ENCODE measurements at regions not wholly inside any gene's neighbourhood (a gene's known extent, or its start where the extent isn't known, plus 50 kb on each side); places are given as distances from the start of the nearest gene placed in this dataset.

GRCh38 chr18:71523483-71524435, 1020.4 kb downstream of the CBLN2 start:
- DNase-seq (ENCODE audit: low spot score): no peak

DNA sequence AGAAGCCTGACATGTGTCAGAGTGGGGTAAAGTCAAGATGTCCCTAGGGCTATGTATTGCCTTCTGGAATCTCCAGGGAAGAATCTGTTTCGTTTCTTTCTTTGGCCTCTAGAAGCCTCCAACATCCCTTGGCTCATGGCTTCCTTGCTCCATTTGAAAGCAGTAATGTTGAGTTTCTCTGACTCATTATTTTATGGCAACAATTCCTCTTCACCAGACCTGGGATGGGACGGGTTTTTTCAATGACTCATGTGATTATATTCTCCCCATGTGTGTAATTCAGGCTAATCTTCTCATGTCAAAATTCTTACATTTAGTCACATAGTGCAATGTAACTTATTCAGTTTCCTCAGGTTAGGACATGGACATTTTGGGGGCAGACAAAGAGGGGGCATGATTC, 1038.6 kb downstream of the CBLN2 start:
- no peak for DNase-seq (ENCODE audit: low spot score)

GRCh38 chr18:71503222-71503621, 1040.9 kb downstream of the CBLN2 start:
- DNase-seq (ENCODE audit: low spot score): no peak

DNA sequence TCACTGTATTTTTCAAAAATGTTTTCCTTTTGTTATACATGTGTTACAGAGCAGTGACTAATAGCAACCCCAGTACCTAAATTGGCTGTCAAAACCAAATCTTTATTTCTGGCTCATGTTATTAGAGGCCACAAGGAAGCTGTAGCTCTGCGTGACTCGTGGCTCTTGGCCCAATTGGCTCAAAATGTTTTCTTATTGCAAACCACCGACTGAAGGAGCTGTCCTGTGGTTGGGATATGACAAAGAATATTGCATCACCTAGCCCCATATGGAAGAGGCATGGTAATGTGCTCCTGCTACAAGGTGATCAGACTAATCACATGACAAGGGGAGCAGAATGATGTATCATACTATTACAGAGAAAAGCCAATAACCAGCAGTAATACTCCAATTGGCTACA, 1058.5 kb downstream of the CBLN2 start:
- DNase-seq (ENCODE audit: low spot score): no peak

DNA sequence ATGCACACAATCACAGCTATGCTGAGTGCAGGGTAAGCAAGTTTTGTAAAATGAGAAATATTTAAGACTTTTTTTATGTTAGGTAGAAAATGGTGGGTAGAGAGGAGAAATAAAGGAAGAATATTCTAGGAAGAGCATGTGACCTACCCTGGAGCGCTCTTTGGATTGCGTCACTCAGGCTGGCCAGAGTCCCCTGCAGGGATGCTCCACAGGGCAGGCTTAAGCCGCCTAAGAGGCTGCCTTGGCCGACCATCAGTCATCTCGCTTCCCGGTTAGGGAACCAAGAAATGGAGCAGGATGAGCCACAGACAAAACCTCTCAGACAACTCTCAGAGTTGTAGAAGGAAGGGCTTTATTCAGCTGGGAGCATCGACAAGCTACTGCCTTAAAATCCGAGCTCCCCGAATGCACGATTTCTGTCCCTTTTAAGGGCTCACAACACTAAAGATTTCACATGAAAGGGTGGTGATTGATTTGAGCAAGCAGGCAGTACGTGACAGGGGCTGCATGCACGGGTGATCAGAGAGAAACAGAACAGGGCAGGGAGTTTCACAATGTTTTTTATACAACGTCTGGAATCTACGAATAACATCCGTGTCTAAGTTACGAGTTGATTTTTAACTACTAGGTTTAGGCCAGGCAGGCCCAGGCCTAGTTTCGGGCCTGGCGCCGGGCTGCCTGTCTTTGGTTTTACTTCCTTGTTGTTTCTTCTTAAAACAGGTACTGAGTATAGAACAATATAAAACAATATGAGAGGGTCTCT, 1072.0 kb downstream of the CBLN2 start:
- no peak for DNase-seq (ENCODE audit: low spot score)

GRCh38 chr18:71456206-71456605, 1087.9 kb downstream of the CBLN2 start:
- DNase-seq (ENCODE audit: low spot score): no peak

DNA sequence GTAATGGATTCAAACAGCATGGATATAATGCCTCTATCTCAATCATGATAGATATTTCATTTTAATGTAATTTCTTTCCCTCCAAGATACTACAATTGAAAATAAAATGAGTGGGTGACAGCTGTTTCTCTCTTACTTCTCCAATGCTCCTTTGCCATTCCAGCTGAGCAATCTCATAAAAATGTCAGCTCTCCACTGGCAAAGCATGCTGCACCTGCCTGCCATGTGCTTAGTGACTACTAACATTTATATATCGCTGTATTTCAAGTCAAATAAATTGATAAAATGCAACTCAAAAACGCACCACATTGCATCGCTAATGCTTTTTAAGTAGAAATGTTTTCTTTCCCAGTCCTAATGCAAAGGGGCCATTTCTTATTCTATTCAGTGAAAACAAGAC, 1093.9 kb downstream of the CBLN2 start:
- no peak for DNase-seq (ENCODE audit: low spot score)

- no peak for DNase-seq (ENCODE audit: low spot score)
Observed at GRCh38 chr18:71443706-71444480, 1100.2 kb downstream of the CBLN2 start.

DNA sequence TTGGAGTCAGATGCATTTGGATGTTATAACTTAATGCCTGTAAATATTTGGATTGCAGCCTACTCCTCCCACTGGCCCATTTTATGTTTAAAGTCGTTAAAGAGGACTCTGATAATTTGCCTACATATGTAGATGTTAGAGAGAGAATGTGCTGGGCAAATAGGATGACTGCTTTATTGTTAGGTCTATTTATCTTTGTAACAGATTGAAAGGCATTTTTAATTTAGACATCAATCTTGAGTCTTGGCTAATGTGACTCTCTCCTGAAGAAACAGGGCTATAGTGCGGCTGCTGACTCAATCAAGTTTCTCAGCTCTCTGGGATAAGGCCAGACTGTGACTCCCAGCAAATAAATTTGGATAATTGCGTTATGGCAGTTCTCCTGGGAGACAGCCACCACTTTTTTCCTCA, 1101.4 kb downstream of the CBLN2 start:
- DNase-seq (ENCODE audit: low spot score): no peak

DNA sequence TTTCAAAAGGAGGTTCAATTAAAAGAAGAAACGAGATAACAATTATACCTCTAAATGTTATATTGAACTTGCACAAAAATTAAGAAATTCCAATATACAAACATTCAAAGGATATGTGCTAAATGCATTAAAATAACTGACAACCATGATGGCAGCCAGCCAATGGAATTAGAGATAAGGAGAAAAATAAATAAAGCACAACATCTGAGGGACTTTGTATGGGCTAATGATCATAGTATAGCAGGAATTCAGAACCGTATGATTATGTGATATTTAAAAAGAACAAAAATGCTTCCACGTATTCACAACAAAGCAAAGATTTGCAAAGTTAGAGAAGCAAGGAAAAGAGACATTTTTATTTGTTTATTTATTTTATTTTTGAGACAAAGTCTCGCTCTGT, 1103.0 kb downstream of the CBLN2 start:
- DNase-seq (ENCODE audit: low spot score): no peak

DNA sequence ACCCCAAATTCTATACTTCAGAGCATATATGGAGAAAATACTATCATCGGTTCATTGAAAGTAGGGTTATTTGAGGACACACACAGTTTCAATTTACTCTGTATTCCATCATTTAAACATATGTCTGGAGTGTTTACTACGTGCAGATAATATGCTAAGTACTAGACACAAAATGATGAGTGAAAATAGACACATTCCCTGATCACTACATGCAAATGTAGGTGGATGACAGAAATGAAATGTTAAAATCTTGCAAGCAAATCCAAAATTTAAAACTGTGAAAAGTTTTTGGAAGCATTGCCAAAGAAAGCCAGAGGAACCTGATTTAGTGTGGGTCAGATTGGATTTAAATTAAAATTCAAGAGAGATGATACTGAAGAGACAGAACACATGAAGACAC, 1106.6 kb downstream of the CBLN2 start:
- no peak for DNase-seq (ENCODE audit: low spot score)

DNA sequence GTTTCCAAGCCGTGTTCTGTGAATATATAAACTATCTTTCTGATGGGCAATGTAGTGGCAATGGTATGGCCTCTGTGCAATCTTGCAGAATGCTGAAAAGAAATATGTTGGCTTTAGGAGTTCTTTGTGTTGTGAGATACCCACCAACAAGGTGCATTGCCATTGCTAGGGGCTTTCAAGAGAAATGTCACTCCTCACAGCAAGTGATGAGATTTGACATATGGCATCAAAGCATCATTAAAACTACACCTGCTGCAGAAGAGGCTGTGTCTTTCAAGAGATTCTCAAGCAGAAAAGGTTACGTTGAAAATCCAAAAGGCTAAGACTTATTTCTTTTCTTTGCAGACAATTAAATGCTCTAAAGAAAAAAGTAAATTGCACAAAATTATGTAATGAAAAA, 1110.8 kb downstream of the CBLN2 start:
- no peak for DNase-seq (ENCODE audit: low spot score)

DNA sequence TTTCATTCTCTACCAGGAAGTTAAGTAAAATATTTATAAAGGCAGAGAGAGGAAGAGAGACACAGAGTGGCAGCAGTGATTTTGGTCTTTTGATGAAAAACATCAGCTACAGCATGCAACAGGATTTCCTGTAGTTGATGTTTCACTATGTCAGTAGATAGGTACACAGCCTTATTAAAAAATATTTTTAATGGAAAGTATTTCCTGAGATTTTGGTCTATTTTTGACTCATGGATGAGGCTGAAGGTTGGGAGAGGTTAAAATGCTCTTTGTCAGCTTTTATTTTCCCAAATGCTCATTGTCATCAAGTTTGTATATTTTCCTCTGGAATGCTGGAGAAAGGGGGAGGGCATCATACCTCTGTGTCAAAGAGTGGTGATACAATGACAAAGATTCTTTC, 1112.5 kb downstream of the CBLN2 start:
- no peak for DNase-seq (ENCODE audit: low spot score)

GRCh38 chr18:71431171-71431570, 1113.0 kb downstream of the CBLN2 start:
- no peak for DNase-seq (ENCODE audit: low spot score)

DNA sequence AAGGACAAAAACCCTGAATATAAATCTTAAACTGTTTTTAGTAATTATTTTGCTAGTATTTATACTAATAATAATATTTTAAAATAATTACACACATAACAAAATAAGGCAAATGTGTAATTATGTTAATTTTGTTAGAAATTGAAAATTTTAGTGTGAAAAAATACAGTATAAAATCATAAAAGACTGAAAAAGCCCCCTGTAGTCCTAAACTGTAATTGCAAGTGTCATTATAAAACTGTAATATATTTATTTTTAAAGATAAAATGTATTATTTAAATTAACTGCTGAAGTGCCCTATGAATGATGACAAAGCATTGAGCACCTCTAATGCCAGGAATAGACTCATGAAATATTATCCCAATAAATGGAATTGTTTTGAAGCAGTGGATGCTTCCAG, 1117.7 kb downstream of the CBLN2 start:
- DNase-seq (ENCODE audit: low spot score): no peak

DNA sequence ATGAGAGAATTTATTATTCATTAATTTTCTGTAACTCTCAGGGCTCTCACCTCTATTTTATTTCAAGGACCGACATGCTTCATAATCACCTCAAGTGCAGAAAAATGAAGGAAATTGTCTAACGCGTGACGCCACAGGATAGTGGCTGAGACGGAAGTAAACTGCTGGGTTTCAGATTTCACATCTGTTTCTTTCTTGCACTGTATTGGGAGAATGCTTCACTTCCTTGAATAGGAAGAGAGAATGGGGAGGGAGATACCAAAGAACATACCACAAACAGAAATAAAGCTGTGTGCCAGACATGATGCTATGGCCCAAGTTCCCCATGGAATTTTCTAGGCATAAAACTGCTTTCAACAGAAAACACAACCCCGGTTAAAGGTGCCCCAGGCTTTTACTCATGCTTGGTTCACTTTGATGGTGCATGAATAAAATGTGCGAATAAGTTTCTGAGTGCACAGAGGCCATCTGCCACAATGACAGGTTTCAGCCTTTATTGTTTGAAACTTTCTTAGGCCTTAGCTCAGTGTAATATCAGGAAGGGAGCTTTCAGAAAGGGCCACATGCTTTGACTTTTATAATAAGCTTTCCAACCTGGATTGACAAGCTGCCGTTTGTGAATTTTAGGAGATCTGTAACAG, 1116.4 kb downstream of the SOCS6 start:
- DNase-seq (ENCODE audit: low spot score): no peak

DNA sequence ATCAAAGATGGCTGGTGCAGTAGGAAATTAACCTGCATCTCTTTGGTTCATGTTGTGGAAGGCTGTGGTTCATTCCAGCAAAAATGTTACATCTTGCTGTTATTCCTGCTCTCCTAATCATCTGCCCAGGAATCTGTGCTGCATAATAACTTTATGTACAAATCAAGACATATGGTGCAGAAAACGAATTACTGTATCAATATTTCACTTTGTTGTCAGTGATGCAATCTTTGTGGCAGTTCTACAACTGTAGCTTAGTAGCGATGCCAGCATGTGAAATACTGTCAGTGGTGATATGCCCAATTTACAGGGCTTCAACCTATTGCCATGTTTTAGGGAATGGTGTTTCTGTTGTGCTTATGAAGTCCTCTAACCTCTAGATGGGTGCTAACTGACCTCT, 1114.7 kb downstream of the SOCS6 start:
- no peak for DNase-seq (ENCODE audit: low spot score)

- DNase-seq (ENCODE audit: low spot score): no peak
Observed at GRCh38 chr18:71398531-71398930, 1109.7 kb downstream of the SOCS6 start.

- no peak for DNase-seq (ENCODE audit: low spot score)
Observed at GRCh38 chr18:71388148-71388547, 1099.3 kb downstream of the SOCS6 start.

DNA sequence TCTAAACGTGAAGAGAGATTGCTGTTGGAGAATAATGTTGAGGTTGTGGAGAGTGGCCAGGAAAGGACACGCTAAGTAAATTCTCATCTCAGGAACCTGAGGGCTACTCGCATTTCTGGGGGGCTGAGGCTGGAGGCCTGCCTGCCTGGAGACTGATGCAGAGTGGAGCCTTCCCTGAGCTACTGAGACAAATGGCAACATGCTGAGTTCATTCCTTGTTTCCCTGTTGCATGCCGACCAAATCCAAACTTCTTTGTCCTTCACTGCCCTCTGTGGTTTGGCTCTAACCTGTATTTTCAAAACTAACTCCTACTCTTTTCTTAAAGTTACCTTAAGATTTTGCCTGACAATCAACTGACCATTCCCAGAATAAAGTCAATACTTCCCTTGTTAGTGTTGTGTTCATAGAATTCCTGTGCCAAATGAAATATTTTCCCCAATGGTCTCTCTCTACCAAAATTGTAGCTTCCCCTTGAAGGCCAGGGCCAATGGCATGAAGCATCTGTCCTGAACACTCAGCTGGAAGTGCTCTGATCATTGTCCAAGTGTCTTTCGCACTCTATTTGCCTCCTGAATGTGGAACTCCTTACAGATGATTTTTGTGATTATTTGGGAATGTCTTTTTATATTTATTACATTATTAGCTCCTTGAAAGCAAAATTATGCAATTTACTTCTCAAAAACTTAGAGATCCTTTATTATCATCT, 1085.6 kb downstream of the SOCS6 start:
- no peak for DNase-seq (ENCODE audit: low spot score)

DNA sequence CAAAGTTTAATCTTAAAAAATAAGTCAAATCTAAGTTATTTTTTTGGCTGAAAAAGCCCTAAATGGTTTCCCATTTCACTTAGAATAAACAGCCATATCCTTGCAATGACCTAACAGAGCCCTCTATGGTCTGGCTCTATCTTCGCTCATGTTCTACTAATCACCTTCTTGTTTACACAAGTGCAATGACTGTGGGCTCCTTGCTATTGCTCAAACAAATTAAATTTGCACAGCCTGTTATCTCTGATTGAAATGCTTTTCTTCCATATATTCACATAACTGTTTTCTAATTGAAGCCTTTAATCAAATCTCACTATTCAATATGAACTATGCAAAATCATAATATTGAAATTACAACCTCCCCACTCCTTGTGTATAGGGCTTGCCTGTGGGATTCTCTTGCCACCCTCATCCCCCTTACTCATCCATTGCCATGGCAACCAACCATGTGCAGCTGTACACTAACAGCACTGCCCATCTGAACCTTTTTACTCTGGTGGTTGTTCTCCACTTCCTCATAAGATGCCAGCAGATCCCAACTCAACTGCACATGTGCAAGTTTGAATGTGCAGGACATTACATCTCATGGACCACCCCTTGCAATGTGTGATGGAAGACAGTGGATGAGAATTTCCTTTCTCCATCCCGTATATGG, 1083.2 kb downstream of the SOCS6 start:
- no peak for DNase-seq (ENCODE audit: low spot score)

Data from CD4-positive, alpha-beta T cell treated with Interleukin-2 at 100 ng/mL for 4 hours (primary cell).